IMR-90 (cell line): ENCODE measurements at regions not wholly inside any gene's neighbourhood (a gene's known extent, or its start where the extent isn't known, plus 50 kb on each side); places are given as distances from the start of the nearest gene placed in this dataset.

Experiments used
- ATAC-seq: fragments of 200-7000 bp; cut with Tn5 transposase; 2 replicates; pipeline ENCODE4 v1.9.1; 2020; ENCODE audit warnings: low read depth, mild to moderate bottlenecking, moderate library complexity
- BruUV-seq: library from RNA; stranded (reverse); fragments of 400-500 nt; replicated peaks from 2 replicates; lab custom pipeline; 2021; lab: Mats Ljungman, UMichigan
- CTCF ChIA-PET: fragments of 300-600 bp; formaldehyde crosslinking; extraction: SDS; loops from one replicate; lab custom pipeline; 2021; ENCODE audit warnings: antibody characterized with exemption; lab: Yijun Ruan, JAX
- POLR2A ChIA-PET: fragments of 300-600 bp; sonication (Branson Sonifier 250); formaldehyde crosslinking; loops from one replicate; lab custom pipeline; 2022; ENCODE audit warnings: antibody characterized with exemption; ENCODE audit not compliant: unreplicated experiment; lab: Charles Lee
- DNase-seq: peaks from one replicate; pipeline ENCODE4 v3.0.0; 2013
- H2AFZ ChIP-seq: replicated peaks from 2 replicates; pipeline ENCODE3; 2013; ENCODE audit warnings: low read length, mild to moderate bottlenecking; ENCODE audit not compliant: poor library complexity
- H2AK5ac ChIP-seq: 2 replicates; pipeline ENCODE4 v1.6.1; 2013; ENCODE audit warnings: low read depth, low read length, inconsistent platforms
- H2AK9ac ChIP-seq: replicated peaks from 2 replicates; pipeline ENCODE3; 2013; ENCODE audit warnings: mild to moderate bottlenecking, low read depth, low read length, moderate library complexity; ENCODE audit not compliant: poor library complexity
- H2BK120ac ChIP-seq: 2 replicates; pipeline ENCODE4 v1.6.1; 2013; ENCODE audit warnings: low read depth, low read length, inconsistent platforms
- H2BK15ac ChIP-seq: 3 replicates; pipeline ENCODE4 v1.6.1; 2013; ENCODE audit warnings: low read depth, low read length, inconsistent platforms
- H2BK20ac ChIP-seq: 2 replicates; pipeline ENCODE4 v1.6.1; 2013; ENCODE audit warnings: low read depth, mild to moderate bottlenecking, inconsistent platforms, low read length, moderate library complexity
- H2BK5ac ChIP-seq: 2 replicates; pipeline ENCODE4 v1.6.1; 2013; ENCODE audit warnings: mild to moderate bottlenecking, low read depth, low read length, inconsistent platforms; ENCODE audit not compliant: poor library complexity, severe bottlenecking
- H3K14ac ChIP-seq: replicated peaks from 2 replicates; pipeline ENCODE4 v1.6.1; 2013; ENCODE audit warnings: low read depth, low read length, inconsistent platforms
- H3K18ac ChIP-seq: 2 replicates; pipeline ENCODE4 v1.6.1; 2013; ENCODE audit warnings: low read depth, low read length, control low read depth
- H3K23ac ChIP-seq: 2 replicates; pipeline ENCODE4 v1.6.1; 2013; ENCODE audit warnings: low read depth, low read length, inconsistent platforms
- H3K27ac ChIP-seq: 2 replicates; pipeline ENCODE4 v1.5.1; 2013; ENCODE audit warnings: mild to moderate bottlenecking, control low read depth, low read length; ENCODE audit not compliant: insufficient read depth
- H3K27me3 ChIP-seq: 2 replicates; pipeline ENCODE4 v1.6.1; 2013; ENCODE audit warnings: low read length; ENCODE audit not compliant: control insufficient read depth, insufficient read depth
- H3K36me3 ChIP-seq: 2 replicates; pipeline ENCODE4 v1.6.1; 2013; ENCODE audit warnings: low read length, mixed read lengths; ENCODE audit not compliant: control insufficient read depth, insufficient read depth
- H3K4ac ChIP-seq: 2 replicates; pipeline ENCODE4 v1.6.1; 2013; ENCODE audit warnings: low read depth, low read length, inconsistent platforms
- H3K4me1 ChIP-seq: 2 replicates; pipeline ENCODE4 v1.6.1; 2013; ENCODE audit warnings: low read length, mixed read lengths; ENCODE audit not compliant: control insufficient read depth, insufficient read depth
- H3K4me2 ChIP-seq: 2 replicates; pipeline ENCODE4 v1.6.1; 2013; ENCODE audit warnings: low read depth, mild to moderate bottlenecking, control low read depth, low read length, moderate library complexity
- H3K4me3 ChIP-seq: 2 replicates; pipeline ENCODE4 v1.5.1; 2013; ENCODE audit warnings: low read depth, mild to moderate bottlenecking, control low read depth, low read length, moderate library complexity; ENCODE audit not compliant: insufficient read depth
- H3K56ac ChIP-seq: 2 replicates; pipeline ENCODE4 v1.6.1; 2013; ENCODE audit warnings: low read length, inconsistent platforms; ENCODE audit not compliant: insufficient read depth; ENCODE audit errors: extremely low read depth
- H3K79me1 ChIP-seq, 2 experiments: 2 replicates each; pipeline ENCODE4 v1.6.1; 2013; ENCODE audit warnings: low read length in 2 of 2, inconsistent platforms in 1 of 2, low read depth in 1 of 2
- H3K9ac ChIP-seq: 2 replicates; pipeline ENCODE4 v1.6.1; 2013; ENCODE audit warnings: low read depth, low read length, control low read depth
- H3K9me1 ChIP-seq: 2 replicates; pipeline ENCODE4 v1.6.1; 2013; ENCODE audit warnings: low read length, inconsistent platforms; ENCODE audit not compliant: insufficient read depth
- H3K9me3 ChIP-seq: 2 replicates; pipeline ENCODE4 v1.6.1; 2013; ENCODE audit warnings: low read length; ENCODE audit not compliant: control insufficient read depth, insufficient read depth
- H4K20me1 ChIP-seq: 2 replicates; pipeline ENCODE4 v1.6.1; 2013; ENCODE audit warnings: low read length, inconsistent platforms; ENCODE audit not compliant: insufficient read depth
- H4K5ac ChIP-seq: 2 replicates; pipeline ENCODE4 v1.6.1; 2013; ENCODE audit warnings: mild to moderate bottlenecking, low read depth, low read length, control low read depth
- H4K8ac ChIP-seq, 2 experiments: 2 replicates each; pipeline ENCODE4 v1.6.1; 2013; ENCODE audit warnings: low read depth in 2 of 2, low read length in 2 of 2, control low read depth in 1 of 2, inconsistent platforms in 1 of 2
- H4K91ac ChIP-seq: 2 replicates; pipeline ENCODE4 v1.6.1; 2013; ENCODE audit warnings: low read depth, low read length, inconsistent platforms; ENCODE audit not compliant: insufficient read depth
- BHLHE40 ChIP-seq: fragments of 150-350 bp; IDR thresholded peaks from 2 replicates; pipeline ENCODE4 v1.6.1; 2016; ENCODE audit warnings: mild to moderate bottlenecking, low read depth, low read length
- CTCF ChIP-seq: conservative IDR thresholded peaks from 2 replicates; pipeline ENCODE4 v1.5.1; 2012; ENCODE audit warnings: mild to moderate bottlenecking, low read depth, low read length, improper control_type of control experiment
- FOS ChIP-seq: fragments of 150-350 bp; IDR thresholded peaks from 2 replicates; pipeline ENCODE4 v1.6.1; 2016; ENCODE audit warnings: low read depth, low read length
- MAFK ChIP-seq: IDR thresholded peaks from 2 replicates; pipeline ENCODE4 v1.6.1; 2012; ENCODE audit warnings: low read depth, low read length, improper control_type of control experiment
- RAD21 ChIP-seq: IDR thresholded peaks from 2 replicates; pipeline ENCODE4 v1.6.1; 2012; ENCODE audit warnings: low read length, improper control_type of control experiment
- RCOR1 ChIP-seq: IDR thresholded peaks from 2 replicates; pipeline ENCODE4 v1.6.1; 2012; ENCODE audit warnings: mild to moderate bottlenecking, low read length, improper control_type of control experiment; ENCODE audit not compliant: insufficient replicate concordance
- WGBS, 2 experiments: methylation state at CpG; one replicate each; pipeline versions ENCODE4 v1.1.5 to v1.1.7; 2013; ENCODE audit warnings: missing lambda C conversion rate in 2 of 2; ENCODE audit not compliant: insufficient read length in 1 of 2; ENCODE audit errors: extremely low coverage in 2 of 2; 5-methylcytosine and 5-hydroxymethylcytosine counted together
- dilution Hi-C: fragments of 300-500 bp; cut with HindIII; formaldehyde crosslinking; loops from one replicate; pipeline ENCODE4 v1.14.3; 2018; ENCODE audit warnings: low sequenced_read_pairs; ENCODE audit not compliant: unreplicated experiment
- in situ Hi-C: fragments of 300-500 bp; cut with MboI; formaldehyde crosslinking; loops from 3 replicates; pipeline ENCODE4 v1.14.3; 2019; ENCODE audit warnings: low sequenced_read_pairs, inconsistent platforms, mixed read lengths
- intact Hi-C: fragments of 100-400 bp; cut with micrococcal nuclease; formaldehyde crosslinking; loops from 2 replicates; pipeline ENCODE4 v1.10.0; 2022

GRCh38 chr5:10870791-10871190 lies 109.8 kb upstream of the DAP start:
- ChIA-PET CTCF (interaction anchor here (1.4 kb wide), 1 partner anchor 14 kb away, joined by 7 read pairs; no protein-coding TSS in a partner anchor), POLR2A (no interaction called here)
- Histone ChIP-seq H3K4me1 (no peaks in the 10 kb centered on the region; the same call in 1 of the 2 replicates), H2BK15ac (no peak overlapping the region), H3K56ac (no peak overlapping the region), H4K5ac (no peak overlapping the region), H3K23ac (no peak overlapping the region), H2AK9ac (no peak overlapping the region), H3K4ac (no peak overlapping the region), H3K9me3 (no peaks in the 10 kb centered on the region), H2AK5ac (no peak overlapping the region), H3K4me2 (no peak overlapping the region), H2BK120ac (no peak overlapping the region), H2AFZ (no peak overlapping the region), H4K8ac (no peak overlapping the region), H3K36me3 (no peaks in the 10 kb centered on the region), H2BK20ac (no peak overlapping the region), H3K79me1 (no peaks in the 10 kb centered on the region), H3K18ac (no peak overlapping the region), H3K27me3 (no peaks in the 10 kb centered on the region), H3K14ac (no peak overlapping the region), H3K9ac (no peak overlapping the region), H3K4me3 (no peak overlapping the region), H2BK5ac (no peak overlapping the region), H4K91ac (no peak overlapping the region), H3K9me1 (0 out of 2 replicates have a peak, but pooled peaks cover 4% of the 10 kb centered on the region), H4K20me1 (no peaks in the 10 kb centered on the region), H3K27ac (no peak overlapping the region)
- no peak for DNase-seq
- WGBS, 2 experiments = no CpG with 5 or more reads among the region's 11 CpGs
- BruUV-seq = no TSS peak
- intact Hi-C loops (no loop called here), in situ Hi-C loops (no loop called here), dilution Hi-C loops (no loop called here)
- ATAC-seq = no peak
- TF ChIP-seq CTCF = no peak
- no peak for TF ChIP-seq BHLHE40
- no peak for TF ChIP-seq MAFK
- TF ChIP-seq RAD21 = no peak
- no peak for TF ChIP-seq RCOR1
- no peak for TF ChIP-seq FOS
